ENCODE measurements at regions not wholly inside any gene's neighbourhood (a gene's known extent, or its start where the extent isn't known, plus 50 kb on each side); places are given as distances from the start of the nearest gene placed in this dataset.

- in situ Hi-C loops (cut with MboI; ENCODE audit: low sequenced_read_pairs, unreplicated experiment): no loop called here
- no peak for DNase-seq (ENCODE audit: low spot score)
Measured at GRCh38 chr7:41621953-41622831, 80.7 kb downstream of the INHBA start.

GRCh38 chr7:41617987-41618386 lies 84.9 kb downstream of the INHBA start:
- no peak for TF ChIP-seq CTCF (IDR thresholded peaks at IDR 0.05; ENCODE audit: borderline replicate concordance, control extremely low read depth, extremely low read depth, insufficient read depth, missing control alignments)
- no peak for DNase-seq (ENCODE audit: low spot score)
- in situ Hi-C loops (cut with MboI; ENCODE audit: low sequenced_read_pairs, unreplicated experiment): no loop called here

More at GRCh38 chr7:41621953-41622831, 80.7 kb downstream of the INHBA start:
- no peak for TF ChIP-seq CTCF (IDR thresholded peaks at IDR 0.05; ENCODE audit: borderline replicate concordance, control extremely low read depth, extremely low read depth, insufficient read depth, missing control alignments)

- no peak for TF ChIP-seq CTCF (IDR thresholded peaks at IDR 0.05; ENCODE audit: borderline replicate concordance, control extremely low read depth, extremely low read depth, insufficient read depth, missing control alignments)
- in situ Hi-C loops (cut with MboI; ENCODE audit: low sequenced_read_pairs, unreplicated experiment): no loop called here
- DNase-seq (ENCODE audit: low spot score): no peak
Measured at GRCh38 chr7:41612798-41613197, 90.1 kb downstream of the INHBA start.

- TF ChIP-seq CTCF (IDR thresholded peaks at IDR 0.05; ENCODE audit: borderline replicate concordance, control extremely low read depth, extremely low read depth, insufficient read depth, missing control alignments): no peak
- in situ Hi-C loops (cut with MboI; ENCODE audit: low sequenced_read_pairs, unreplicated experiment): no loop called here
- DNase-seq (ENCODE audit: low spot score): no peak
Measured at GRCh38 chr7:41612386-41612785, 90.5 kb downstream of the INHBA start.

- TF ChIP-seq CTCF (IDR thresholded peaks at IDR 0.05; ENCODE audit: borderline replicate concordance, control extremely low read depth, extremely low read depth, insufficient read depth, missing control alignments): no peak
- in situ Hi-C loops (cut with MboI; ENCODE audit: low sequenced_read_pairs, unreplicated experiment): no loop called here
- no peak for DNase-seq (ENCODE audit: low spot score)
Measured at GRCh38 chr7:41608447-41608846, 94.4 kb downstream of the INHBA start.

GRCh38 chr7:41603985-41604384 lies 98.9 kb downstream of the INHBA start:
- DNase-seq (ENCODE audit: low spot score): no peak
- in situ Hi-C loops (cut with MboI; ENCODE audit: low sequenced_read_pairs, unreplicated experiment): no loop called here
- TF ChIP-seq CTCF (IDR thresholded peaks at IDR 0.05; ENCODE audit: borderline replicate concordance, control extremely low read depth, extremely low read depth, insufficient read depth, missing control alignments): no peak

Measured in GM13976 (cell line).